ENCODE measurements at regions not wholly inside any gene's neighbourhood (a gene's known extent, or its start where the extent isn't known, plus 50 kb on each side); places are given as distances from the start of the nearest gene placed in this dataset.
"Not testable (repeated sequence)": the region's sequence is repeated elsewhere in the genome, so short reads cannot be mapped to it uniquely, and the experiment has no call there.

DNA sequence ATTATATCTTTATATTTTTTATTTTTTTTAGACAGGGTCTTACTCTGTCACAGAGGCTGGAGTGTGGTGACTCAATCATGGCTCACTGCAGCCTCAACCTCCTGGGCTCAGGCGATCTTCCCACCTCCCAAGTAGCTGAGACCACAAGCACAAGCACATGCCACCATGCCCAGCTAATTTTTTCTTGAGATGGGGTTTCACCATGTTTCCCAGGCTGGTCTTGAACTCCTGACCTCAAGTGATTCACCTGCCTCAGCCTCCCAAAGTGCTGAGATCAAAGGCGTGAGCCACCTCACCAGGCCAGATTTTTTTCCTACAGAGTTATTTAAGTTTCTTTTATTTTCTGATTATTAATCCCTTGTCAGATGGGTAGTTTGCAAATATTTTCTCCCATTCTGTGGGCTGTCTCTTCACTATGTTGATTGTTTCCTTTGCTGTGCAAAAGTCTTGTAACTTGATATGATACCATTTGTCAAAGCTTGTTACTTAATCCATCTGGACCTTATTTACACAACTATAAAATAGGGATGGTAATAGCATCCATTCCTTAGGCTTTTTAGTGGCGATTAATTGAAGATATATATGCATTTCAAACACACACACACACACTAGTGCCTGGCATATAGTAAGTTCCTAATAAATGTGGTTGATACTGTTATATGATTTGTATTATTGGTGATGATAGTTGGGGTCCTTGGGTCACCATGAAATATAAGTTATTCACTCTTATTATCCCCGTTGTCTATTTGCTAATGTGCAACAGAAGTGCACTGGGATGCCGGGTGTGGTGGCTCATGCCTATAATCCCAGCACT lies 187.1 kb downstream of the BCAS1 start (continued):
- TF ChIP-seq, protein P1, sequence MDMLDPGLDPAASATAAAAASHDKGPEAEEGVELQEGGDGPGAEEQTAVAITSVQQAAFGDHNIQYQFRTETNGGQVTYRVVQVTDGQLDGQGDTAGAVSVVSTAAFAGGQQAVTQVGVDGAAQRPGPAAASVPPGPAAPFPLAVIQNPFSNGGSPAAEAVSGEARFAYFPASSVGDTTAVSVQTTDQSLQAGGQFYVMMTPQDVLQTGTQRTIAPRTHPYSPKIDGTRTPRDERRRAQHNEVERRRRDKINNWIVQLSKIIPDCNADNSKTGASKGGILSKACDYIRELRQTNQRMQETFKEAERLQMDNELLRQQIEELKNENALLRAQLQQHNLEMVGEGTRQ (IDR thresholded peaks at IDR 0.05; ENCODE audit: low read depth, low read length), result no peak

DNA sequence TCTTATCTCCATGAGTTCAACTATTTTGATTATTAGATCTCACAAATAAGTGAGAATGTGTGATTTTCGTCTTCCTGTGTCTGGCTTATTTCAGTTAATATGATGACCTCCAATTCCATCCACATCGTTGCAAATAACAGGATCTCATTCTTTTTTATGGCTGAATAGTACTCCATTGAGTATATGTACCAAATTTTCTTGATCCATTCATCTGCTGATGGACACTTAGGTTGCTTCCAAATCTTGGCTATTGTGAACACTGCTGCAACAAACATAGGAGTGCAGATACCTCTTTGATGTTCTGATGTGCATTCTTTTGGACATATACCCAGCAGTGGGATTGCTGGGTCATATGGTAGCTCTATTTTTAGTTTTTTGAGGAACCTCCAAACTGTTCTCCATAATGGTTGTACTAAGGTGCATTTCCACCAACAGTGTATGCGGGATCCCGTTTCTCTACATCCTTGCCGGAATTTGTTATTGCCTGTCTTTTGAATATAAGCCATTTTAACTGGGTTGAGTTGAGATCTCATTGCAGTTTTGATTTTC lies 187.9 kb downstream of the BCAS1 start:
- ATAC-seq (ENCODE audit: low read depth); POLR2A ChIA-PET (ENCODE audit: unreplicated experiment); CTCF ChIA-PET: not testable (repeated sequence)

More for the DNA sequence above, 187.9 kb downstream of the BCAS1 start:
- H3K18ac ChIP-seq (ENCODE audit: low read depth, low read length); H4K8ac ChIP-seq (ENCODE audit: low read depth in 2 of 2, low read length in 2 of 2); H3K14ac ChIP-seq (replicated peaks; ENCODE audit: low read depth, low read length); intact Hi-C loops (cut with micrococcal nuclease); H4K20me1 ChIP-seq (ENCODE audit: insufficient read depth, low read length); H3K79me1 ChIP-seq (ENCODE audit: low read depth in 1 of 2, low read length in 2 of 2); DNase-seq; H2AK5ac ChIP-seq (ENCODE audit: low read depth, low read length); H2AK9ac ChIP-seq (replicated peaks; ENCODE audit: low read depth, low read length, poor library complexity); H2BK120ac ChIP-seq (ENCODE audit: low read depth, low read length); H3K4ac ChIP-seq (ENCODE audit: low read depth, low read length); H2BK5ac ChIP-seq (ENCODE audit: low read depth, low read length, poor library complexity, severe bottlenecking); H3K23ac ChIP-seq (ENCODE audit: low read depth, low read length); H3K56ac ChIP-seq (ENCODE audit: extremely low read depth, insufficient read depth, low read length); H3K4me3 ChIP-seq (ENCODE audit: insufficient read depth, low read depth, low read length); H3K27ac ChIP-seq (ENCODE audit: insufficient read depth, low read length); H2AFZ ChIP-seq (replicated peaks; ENCODE audit: low read length, poor library complexity); H4K5ac ChIP-seq (ENCODE audit: low read depth, low read length); H3K27me3 ChIP-seq (ENCODE audit: control insufficient read depth, insufficient read depth, low read length); H3K4me1 ChIP-seq (ENCODE audit: control insufficient read depth, insufficient read depth, low read length); dilution Hi-C loops (cut with HindIII; ENCODE audit: low sequenced_read_pairs, unreplicated experiment); H2BK15ac ChIP-seq (ENCODE audit: low read depth, low read length); BruUV-seq (replicated peaks); in situ Hi-C loops (cut with MboI; ENCODE audit: low sequenced_read_pairs); H3K9ac ChIP-seq (ENCODE audit: low read depth, low read length); H3K4me2 ChIP-seq (ENCODE audit: low read depth, low read length); H3K36me3 ChIP-seq (ENCODE audit: control insufficient read depth, insufficient read depth, low read length); H4K91ac ChIP-seq (ENCODE audit: insufficient read depth, low read depth, low read length); H3K9me3 ChIP-seq (ENCODE audit: control insufficient read depth, insufficient read depth, low read length): not testable (repeated sequence)
- Histone ChIP-seq H3K9me1 (ENCODE audit: insufficient read depth, low read length) (peaks cover 13% of the 10 kb centered on the region), H2BK20ac (ENCODE audit: low read depth, low read length) (peak overlapping the region; percentile 30; the same call in 1 of the 2 replicates)
- no CpG with 5 or more reads among the region's 5 CpGs for WGBS, 2 experiments (ENCODE audit: extremely low coverage in 2 of 2, insufficient read length in 1 of 2)

Data from IMR-90 (cell line).